ENCODE measurements at regions not wholly inside any gene's neighbourhood (a gene's known extent, or its start where the extent isn't known, plus 50 kb on each side); places are given as distances from the start of the nearest gene placed in this dataset.

DNA sequence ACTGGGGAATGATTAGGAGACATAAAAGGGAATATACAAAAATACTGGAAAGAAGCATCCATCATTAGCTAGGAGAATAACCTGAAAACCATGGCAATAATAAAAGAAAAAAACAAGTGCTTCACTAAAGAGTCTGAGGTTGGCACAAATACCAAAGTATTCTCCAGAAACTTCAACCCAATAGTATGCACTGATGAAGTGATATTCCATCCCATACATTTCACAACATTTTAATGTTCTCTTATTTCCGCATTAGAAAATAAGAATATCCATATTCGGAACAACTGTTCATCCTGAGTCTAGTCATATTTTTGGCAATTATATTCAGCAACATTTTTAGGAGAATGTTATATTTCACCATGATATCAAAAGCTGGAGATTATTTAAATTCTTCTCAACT is 116.2 kb downstream of the POSTN start:
- DNase-seq (ENCODE audit: low spot score), result no peak
- H3K27ac Mint-ChIP-seq (ENCODE audit: unreplicated experiment), result peak overlapping the region; percentile 58
- H3K36me3 Mint-ChIP-seq (ENCODE audit: low read depth), result peaks cover under 1% of the 10 kb centered on the region
- H3K27me3 Mint-ChIP-seq (ENCODE audit: low read depth), result no peaks in the 10 kb centered on the region
- H3K4me3 Mint-ChIP-seq (ENCODE audit: unreplicated experiment), result no peak overlapping the region
- TF ChIP-seq, protein P1, sequence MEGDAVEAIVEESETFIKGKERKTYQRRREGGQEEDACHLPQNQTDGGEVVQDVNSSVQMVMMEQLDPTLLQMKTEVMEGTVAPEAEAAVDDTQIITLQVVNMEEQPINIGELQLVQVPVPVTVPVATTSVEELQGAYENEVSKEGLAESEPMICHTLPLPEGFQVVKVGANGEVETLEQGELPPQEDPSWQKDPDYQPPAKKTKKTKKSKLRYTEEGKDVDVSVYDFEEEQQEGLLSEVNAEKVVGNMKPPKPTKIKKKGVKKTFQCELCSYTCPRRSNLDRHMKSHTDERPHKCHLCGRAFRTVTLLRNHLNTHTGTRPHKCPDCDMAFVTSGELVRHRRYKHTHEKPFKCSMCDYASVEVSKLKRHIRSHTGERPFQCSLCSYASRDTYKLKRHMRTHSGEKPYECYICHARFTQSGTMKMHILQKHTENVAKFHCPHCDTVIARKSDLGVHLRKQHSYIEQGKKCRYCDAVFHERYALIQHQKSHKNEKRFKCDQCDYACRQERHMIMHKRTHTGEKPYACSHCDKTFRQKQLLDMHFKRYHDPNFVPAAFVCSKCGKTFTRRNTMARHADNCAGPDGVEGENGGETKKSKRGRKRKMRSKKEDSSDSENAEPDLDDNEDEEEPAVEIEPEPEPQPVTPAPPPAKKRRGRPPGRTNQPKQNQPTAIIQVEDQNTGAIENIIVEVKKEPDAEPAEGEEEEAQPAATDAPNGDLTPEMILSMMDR (IDR thresholded peaks at IDR 0.05), result no peak
- H3K9me3 Mint-ChIP-seq (ENCODE audit: low read depth), result peaks cover 5% of the 10 kb centered on the region
- H3K4me1 Mint-ChIP-seq (ENCODE audit: low read depth), result peaks cover 75% of the 10 kb centered on the region

DNA sequence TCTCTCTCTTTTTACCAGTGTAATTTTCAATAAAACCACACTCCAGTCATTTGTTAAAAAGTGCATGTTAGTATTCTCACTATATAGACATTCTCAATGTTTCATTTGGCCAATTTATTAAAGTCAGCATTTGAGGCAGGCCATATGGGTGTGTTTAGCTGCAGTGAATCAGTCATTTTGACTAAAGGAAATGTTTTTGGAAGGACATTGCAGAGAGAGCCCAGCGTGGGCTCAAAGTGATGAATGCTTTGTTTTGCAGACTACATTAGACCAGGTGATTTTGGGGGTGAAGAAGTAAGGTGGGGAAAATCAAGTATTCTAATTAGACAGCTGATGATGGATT is 116.7 kb downstream of the POSTN start:
- Mint-ChIP-seq H3K27ac (ENCODE audit: unreplicated experiment) (peak overlapping the region; percentile 58), H3K9me3 (ENCODE audit: low read depth) (peaks cover 4% of the 10 kb centered on the region), H3K36me3 (ENCODE audit: low read depth) (no peaks in the 10 kb centered on the region), H3K27me3 (ENCODE audit: low read depth) (no peaks in the 10 kb centered on the region), H3K4me1 (ENCODE audit: low read depth) (peaks cover 75% of the 10 kb centered on the region), H3K4me3 (ENCODE audit: unreplicated experiment) (no peak overlapping the region)
- TF ChIP-seq, protein P1 (IDR thresholded peaks at IDR 0.05), result no peak
- DNase-seq (ENCODE audit: low spot score), result no peak

DNA sequence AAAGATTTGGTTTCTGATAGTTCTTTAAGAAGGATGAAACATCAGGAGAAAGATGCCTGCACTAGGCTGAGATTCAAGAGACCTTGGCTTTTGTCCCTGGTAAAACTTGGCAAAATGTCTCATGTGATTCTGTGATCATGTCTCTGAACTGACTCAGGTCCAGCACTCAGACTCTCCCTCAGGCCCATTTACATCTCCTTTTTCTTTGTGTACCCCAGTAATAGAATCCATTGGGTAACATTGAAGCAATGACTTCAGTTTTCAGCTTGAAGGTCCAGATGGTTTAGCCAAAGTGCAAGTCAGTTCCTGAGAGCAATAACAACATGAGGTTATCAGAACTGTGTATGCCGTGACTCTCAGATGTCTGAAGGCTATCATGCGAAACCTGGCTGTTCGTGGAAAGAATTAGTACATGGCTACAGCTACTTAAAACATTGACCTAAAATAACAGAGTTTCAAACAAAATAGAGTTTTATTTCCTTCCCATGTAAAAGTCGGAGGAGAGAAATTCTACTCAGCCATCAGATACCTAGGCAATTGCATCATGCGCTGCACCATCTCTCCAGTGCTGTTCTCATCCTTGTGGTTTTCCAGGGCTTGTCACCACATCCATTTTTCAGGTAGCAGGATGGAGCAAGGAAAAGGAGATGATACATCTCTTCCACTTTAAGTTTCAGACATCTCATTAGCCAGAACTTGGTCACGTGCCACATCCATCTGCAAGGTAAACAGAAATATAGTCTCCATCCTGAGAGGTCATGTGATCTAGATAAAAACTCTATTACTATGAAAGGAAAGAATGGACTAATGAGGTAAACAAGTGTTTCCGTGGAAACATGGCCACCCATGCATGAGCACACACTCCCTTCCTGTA is 117.3 kb downstream of the POSTN start:
- Mint-ChIP-seq H3K9me3 (ENCODE audit: low read depth) (peaks cover under 1% of the 10 kb centered on the region), H3K4me3 (ENCODE audit: unreplicated experiment) (no peak overlapping the region), H3K36me3 (ENCODE audit: low read depth) (no peaks in the 10 kb centered on the region), H3K4me1 (ENCODE audit: low read depth) (peaks cover 75% of the 10 kb centered on the region), H3K27ac (ENCODE audit: unreplicated experiment) (peak overlapping the region; percentile 58), H3K27me3 (ENCODE audit: low read depth) (no peaks in the 10 kb centered on the region)
- TF ChIP-seq, protein P1 (IDR thresholded peaks at IDR 0.05), result no peak
- no peak for DNase-seq (ENCODE audit: low spot score)

DNA sequence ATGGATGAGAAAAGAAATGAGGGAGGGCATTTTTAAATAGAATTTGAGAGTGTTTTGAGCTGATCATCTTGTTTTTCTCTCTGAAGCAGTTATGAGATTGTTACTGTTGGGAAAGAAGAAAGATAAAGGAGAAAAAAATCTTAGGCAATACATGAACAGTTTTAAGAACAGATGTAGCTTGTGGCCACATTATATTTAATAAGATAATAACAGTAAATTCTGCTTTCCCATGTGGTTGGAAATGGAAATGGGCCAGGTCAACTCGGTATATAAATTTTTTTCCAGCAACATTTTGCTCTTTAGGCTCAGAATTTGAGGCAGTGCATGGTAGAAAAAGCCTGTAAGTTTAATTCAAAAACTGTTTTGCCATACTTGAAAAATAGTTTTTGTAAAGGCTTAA is 118.7 kb downstream of the POSTN start:
- Mint-ChIP-seq H3K4me3 (ENCODE audit: unreplicated experiment) (no peak overlapping the region), H3K27ac (ENCODE audit: unreplicated experiment) (peak overlapping the region; percentile 76), H3K9me3 (ENCODE audit: low read depth) (no peaks in the 10 kb centered on the region), H3K36me3 (ENCODE audit: low read depth) (no peaks in the 10 kb centered on the region), H3K27me3 (ENCODE audit: low read depth) (no peaks in the 10 kb centered on the region), H3K4me1 (ENCODE audit: low read depth) (peaks cover 76% of the 10 kb centered on the region)
- TF ChIP-seq, protein P1 (IDR thresholded peaks at IDR 0.05), result no peak
- no peak for DNase-seq (ENCODE audit: low spot score)

DNA sequence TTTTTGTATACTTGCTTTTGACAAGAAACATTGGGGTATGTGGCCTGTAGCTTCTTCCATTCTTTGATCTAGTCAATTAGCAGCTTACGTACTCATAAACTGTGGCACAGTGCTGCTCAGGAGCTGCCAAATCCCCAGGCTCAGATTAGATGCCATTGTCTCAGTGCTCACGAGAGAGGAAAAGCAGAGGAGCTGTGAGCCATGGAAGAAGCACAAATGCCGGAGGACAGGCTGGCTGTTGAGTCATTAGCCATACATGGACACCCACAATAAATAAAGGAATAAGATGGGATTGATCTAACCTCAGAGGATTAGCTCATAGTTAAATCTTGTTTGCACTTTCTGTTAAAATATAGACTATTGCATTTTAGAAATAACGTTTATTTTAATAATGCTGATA is 121.7 kb downstream of the POSTN start:
- TF ChIP-seq, protein P1 (IDR thresholded peaks at IDR 0.05), result no peak
- peaks cover 1% of the 10 kb centered on the region for H3K36me3 Mint-ChIP-seq (ENCODE audit: low read depth)
- no peak overlapping the region for H3K4me3 Mint-ChIP-seq (ENCODE audit: unreplicated experiment)
- no peak for DNase-seq (ENCODE audit: low spot score)
- H3K27ac Mint-ChIP-seq (ENCODE audit: unreplicated experiment), result peak overlapping the region; percentile 88
- no peaks in the 10 kb centered on the region for H3K27me3 Mint-ChIP-seq (ENCODE audit: low read depth)
- H3K9me3 Mint-ChIP-seq (ENCODE audit: low read depth), result no peaks in the 10 kb centered on the region
- peaks cover 65% of the 10 kb centered on the region for H3K4me1 Mint-ChIP-seq (ENCODE audit: low read depth)
